ENCODE measurements at regions not wholly inside any gene's neighbourhood (a gene's known extent, or its start where the extent isn't known, plus 50 kb on each side); places are given as distances from the start of the nearest gene placed in this dataset.

DNA sequence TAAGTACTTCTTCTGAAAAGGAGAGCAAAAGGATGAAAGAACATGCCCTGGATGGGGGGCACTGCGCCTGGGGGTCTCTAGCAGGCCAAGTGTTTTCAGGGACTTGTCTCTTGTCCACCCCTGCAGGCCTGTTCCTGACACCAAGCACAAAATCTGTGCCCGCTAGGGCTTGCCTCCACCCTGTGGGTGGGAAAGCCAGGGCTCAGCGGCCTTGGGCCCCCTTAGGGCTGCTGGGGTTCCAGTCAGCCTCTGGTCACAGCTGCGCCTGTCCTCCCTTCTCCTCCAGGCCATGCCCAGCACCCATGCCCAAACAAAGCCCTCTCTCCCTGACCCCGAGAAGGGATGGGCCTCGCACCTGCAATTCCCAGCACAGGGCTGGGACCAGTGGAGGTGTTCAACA, 71.1 kb upstream of the TRPM1 start:
- TF ChIP-seq, protein P1, sequence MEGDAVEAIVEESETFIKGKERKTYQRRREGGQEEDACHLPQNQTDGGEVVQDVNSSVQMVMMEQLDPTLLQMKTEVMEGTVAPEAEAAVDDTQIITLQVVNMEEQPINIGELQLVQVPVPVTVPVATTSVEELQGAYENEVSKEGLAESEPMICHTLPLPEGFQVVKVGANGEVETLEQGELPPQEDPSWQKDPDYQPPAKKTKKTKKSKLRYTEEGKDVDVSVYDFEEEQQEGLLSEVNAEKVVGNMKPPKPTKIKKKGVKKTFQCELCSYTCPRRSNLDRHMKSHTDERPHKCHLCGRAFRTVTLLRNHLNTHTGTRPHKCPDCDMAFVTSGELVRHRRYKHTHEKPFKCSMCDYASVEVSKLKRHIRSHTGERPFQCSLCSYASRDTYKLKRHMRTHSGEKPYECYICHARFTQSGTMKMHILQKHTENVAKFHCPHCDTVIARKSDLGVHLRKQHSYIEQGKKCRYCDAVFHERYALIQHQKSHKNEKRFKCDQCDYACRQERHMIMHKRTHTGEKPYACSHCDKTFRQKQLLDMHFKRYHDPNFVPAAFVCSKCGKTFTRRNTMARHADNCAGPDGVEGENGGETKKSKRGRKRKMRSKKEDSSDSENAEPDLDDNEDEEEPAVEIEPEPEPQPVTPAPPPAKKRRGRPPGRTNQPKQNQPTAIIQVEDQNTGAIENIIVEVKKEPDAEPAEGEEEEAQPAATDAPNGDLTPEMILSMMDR (conservative IDR thresholded peaks at IDR 0.05): no peak
- no peak for TF ChIP-seq ZFX (IDR thresholded peaks at IDR 0.05)

Measured in C4-2B (cell line).